ENCODE measurements at regions not wholly inside any gene's neighbourhood (a gene's known extent, or its start where the extent isn't known, plus 50 kb on each side); places are given as distances from the start of the nearest gene placed in this dataset.

- CTCF ChIA-PET = no interaction called here
- no TSS peak for BruUV-seq (replicated peaks)
- no peak overlapping the region for H3K27ac ChIP-seq (ENCODE audit: control insufficient read depth, insufficient read depth)
- no peaks in the 10 kb centered on the region for H3K36me3 ChIP-seq (ENCODE audit: control insufficient read depth in 2 of 2, insufficient read depth in 2 of 2, low read length in 1 of 2)
- intact Hi-C loops (cut with micrococcal nuclease; ENCODE audit: unreplicated experiment) (loop anchor here (2.0 kb wide), 1 partner anchor 21 kb away; no protein-coding TSS in a partner anchor), in situ Hi-C loops (cut with MboI) (no loop called here)
- RAD21 ChIA-PET (ENCODE audit: unreplicated experiment) = no interaction called here
- no peaks in the 10 kb centered on the region for H3K9me3 ChIP-seq (replicated peaks; ENCODE audit: control insufficient read depth, insufficient read depth, low read length)
- H3K4me2 ChIP-seq (ENCODE audit: control insufficient read depth, insufficient read depth) = no peak overlapping the region
- no peak for FAIRE-seq
- no peak for DNase-seq (ENCODE audit: low read depth, low spot score)
- no peaks in the 10 kb centered on the region for H3K27me3 ChIP-seq (replicated peaks in 1 of 2; ENCODE audit: control insufficient read depth in 2 of 2, insufficient read depth in 2 of 2, low read length in 1 of 2)
- no peak overlapping the region for H3K4me3 ChIP-seq
- no peak for ATAC-seq
- H3K79me2 ChIP-seq (ENCODE audit: control insufficient read depth, insufficient read depth, low read length) = no peaks in the 10 kb centered on the region
- POLR2A ChIA-PET = no interaction called here
- H3K4me1 ChIP-seq (ENCODE audit: control insufficient read depth, insufficient read depth, low read length) = no peaks in the 10 kb centered on the region
- SMC1A ChIA-PET (ENCODE audit: uncharacterized antibody, unreplicated experiment) = no interaction called here
- TF ChIP-seq SIN3A (IDR thresholded peaks at IDR 0.05; ENCODE audit: low read depth, low read length) (no peak), SP1 (IDR thresholded peaks at IDR 0.05; ENCODE audit: low read depth, low read length) (no peak), ZBTB4 (CRISPR knock-in tag; IDR thresholded peaks at IDR 0.05) (no peak), MYC (IDR thresholded peaks at IDR 0.05; ENCODE audit: insufficient read depth, insufficient read length, insufficient replicate concordance, low read length, severe bottlenecking) (no peak), ZNF274 (IDR thresholded peaks at IDR 0.05; ENCODE audit: insufficient read depth, insufficient read length) (no peak)
- H4K20me1 ChIP-seq (ENCODE audit: control insufficient read depth, insufficient read depth) = no peaks in the 10 kb centered on the region
- no peak overlapping the region for H3K9ac ChIP-seq (ENCODE audit: control insufficient read depth, insufficient read depth, low read length)
- H2AFZ ChIP-seq (ENCODE audit: control insufficient read depth, low read depth, low read length) = no peak overlapping the region
Observed at GRCh38 chr1:170800265-170800664, 135.1 kb upstream of the MROH9 start.

DNA sequence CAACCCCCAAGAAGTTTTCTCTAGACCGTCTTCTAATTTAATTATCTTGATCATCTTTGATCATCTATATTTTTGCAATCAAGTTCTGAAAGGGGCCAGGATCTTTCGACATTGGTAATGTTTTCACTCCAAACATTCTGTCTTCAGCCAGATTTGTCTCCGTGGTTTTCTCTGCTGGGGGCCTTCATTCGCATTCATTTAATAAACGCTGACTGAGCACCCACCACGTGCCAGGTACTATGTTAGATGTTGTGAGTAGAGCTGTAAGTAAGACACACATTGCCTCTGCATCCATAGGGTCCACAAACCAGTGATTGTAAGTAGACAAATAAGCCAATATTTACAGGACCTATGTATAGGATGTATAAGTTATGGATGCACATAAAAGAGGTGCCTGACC, 134.5 kb upstream of the MROH9 start:
- DNase-seq (ENCODE audit: low read depth, low spot score) (no peak), FAIRE-seq (no peak), ATAC-seq (no peak)
- intact Hi-C loops (cut with micrococcal nuclease; ENCODE audit: unreplicated experiment) (loop anchor here (2.0 kb wide), 1 partner anchor 20 kb away; no protein-coding TSS in a partner anchor), in situ Hi-C loops (cut with MboI) (no loop called here)
- 18% methylated on average over 6 of the region's 6 CpGs for WGBS (ENCODE audit: insufficient coverage, insufficient replicate concordance, low lambda C conversion rate, missing lambda C conversion rate)
- Histone ChIP-seq H3K9ac (ENCODE audit: control insufficient read depth, insufficient read depth, low read length) (no peak overlapping the region), H3K9me3 (replicated peaks; ENCODE audit: control insufficient read depth, insufficient read depth, low read length) (no peaks in the 10 kb centered on the region), H3K4me2 (ENCODE audit: control insufficient read depth, insufficient read depth) (no peak overlapping the region), H4K20me1 (ENCODE audit: control insufficient read depth, insufficient read depth) (no peaks in the 10 kb centered on the region), H3K4me1 (ENCODE audit: control insufficient read depth, insufficient read depth, low read length) (no peaks in the 10 kb centered on the region), H3K79me2 (ENCODE audit: control insufficient read depth, insufficient read depth, low read length) (no peaks in the 10 kb centered on the region), H2AFZ (ENCODE audit: control insufficient read depth, low read depth, low read length) (no peak overlapping the region), H3K27ac (ENCODE audit: control insufficient read depth, insufficient read depth) (no peak overlapping the region), H3K36me3 (ENCODE audit: control insufficient read depth in 2 of 2, insufficient read depth in 2 of 2, low read length in 1 of 2) (no peaks in the 10 kb centered on the region), H3K27me3 (replicated peaks in 1 of 2; ENCODE audit: control insufficient read depth in 2 of 2, insufficient read depth in 2 of 2, low read length in 1 of 2) (no peaks in the 10 kb centered on the region), H3K4me3 (no peak overlapping the region)
- ChIA-PET POLR2A (no interaction called here), CTCF (no interaction called here), RAD21 (ENCODE audit: unreplicated experiment) (no interaction called here), SMC1A (ENCODE audit: uncharacterized antibody, unreplicated experiment) (no interaction called here)
- BruUV-seq (replicated peaks) = no TSS peak
- TF ChIP-seq NR2C2 (IDR thresholded peaks at IDR 0.05; ENCODE audit: borderline replicate concordance, control insufficient read depth, insufficient read length, low read depth) (no peak), POLR2A (IDR thresholded peaks at IDR 0.05; ENCODE audit: low read depth, low read length) (no peak), ZNF592 (IDR thresholded peaks at IDR 0.05) (no peak), CHD1 (IDR thresholded peaks at IDR 0.05; ENCODE audit: low read depth, low read length) (no peak), ATF3 (IDR thresholded peaks at IDR 0.05; ENCODE audit: borderline replicate concordance, extremely low read depth, low read depth, low read length) (no peak), RAD51 (IDR thresholded peaks at IDR 0.05) (no peak)
